GM13977 (cell line): ENCODE measurements at regions not wholly inside any gene's neighbourhood (a gene's known extent, or its start where the extent isn't known, plus 50 kb on each side); places are given as distances from the start of the nearest gene placed in this dataset.

Experiments used
- DNase-seq: peaks from one replicate; pipeline ENCODE4 v3.0.0; 2012; ENCODE audit warnings: low spot score
- in situ Hi-C: fragments of 300-500 bp; cut with MboI; formaldehyde crosslinking; loops from one replicate; pipeline ENCODE4 v1.12.0; 2022; ENCODE audit warnings: low sequenced_read_pairs, low pct_unique_long_range_greater_than_20kb, mixed read lengths, inconsistent platforms; ENCODE audit not compliant: unreplicated experiment
- TF ChIP-seq, protein P1 (sequence below): IDR thresholded peaks from 2 replicates; pipeline ENCODE4 v1.5.1; 2012; ENCODE audit warnings: mild to moderate bottlenecking, control low read depth; ENCODE audit not compliant: insufficient read depth; ENCODE audit errors: extremely low read depth, missing control alignments

DNA sequence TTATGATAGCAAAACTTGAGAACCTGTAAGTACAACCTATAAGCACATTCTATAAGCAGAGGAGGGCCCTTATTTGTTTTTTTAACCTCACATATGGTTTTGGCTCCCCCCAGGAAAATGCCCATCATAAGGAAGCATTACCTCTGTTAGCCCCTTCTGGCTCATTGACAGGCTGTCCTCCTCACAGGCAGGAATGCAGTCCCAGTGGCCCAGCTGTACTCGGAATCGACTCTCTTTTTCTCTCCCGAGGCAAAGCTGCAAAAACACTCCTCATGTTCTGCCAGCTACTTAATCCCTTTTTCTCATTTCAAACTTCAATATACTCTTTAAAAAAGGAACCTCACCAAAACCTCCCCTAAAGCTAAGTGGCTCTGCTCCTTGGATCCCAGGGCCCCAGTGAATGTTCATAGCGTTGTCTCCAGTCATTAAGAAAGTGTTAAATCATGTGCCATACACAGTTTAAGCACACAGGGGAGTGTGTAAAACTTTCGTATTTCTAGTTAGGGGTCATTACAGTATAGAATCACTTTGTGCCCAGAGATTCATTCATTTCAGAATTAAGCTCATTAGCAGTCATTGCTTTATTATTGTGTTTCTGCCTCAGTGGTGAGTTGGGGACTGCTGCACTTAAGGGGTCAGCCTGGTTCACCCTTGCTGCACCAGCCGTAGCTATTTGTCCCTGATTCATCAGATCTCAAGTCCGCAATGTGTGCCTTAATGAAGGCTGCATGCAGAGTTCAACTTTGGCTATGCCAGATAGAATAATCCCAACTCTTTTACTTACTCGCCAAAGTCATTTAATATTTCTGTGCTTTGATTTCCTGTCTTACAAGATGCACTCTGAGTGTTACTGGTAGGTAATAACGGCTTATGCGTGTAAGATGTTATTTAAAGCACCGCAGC is 57.6 kb downstream of the JRKL start:
- TF ChIP-seq, protein P1, sequence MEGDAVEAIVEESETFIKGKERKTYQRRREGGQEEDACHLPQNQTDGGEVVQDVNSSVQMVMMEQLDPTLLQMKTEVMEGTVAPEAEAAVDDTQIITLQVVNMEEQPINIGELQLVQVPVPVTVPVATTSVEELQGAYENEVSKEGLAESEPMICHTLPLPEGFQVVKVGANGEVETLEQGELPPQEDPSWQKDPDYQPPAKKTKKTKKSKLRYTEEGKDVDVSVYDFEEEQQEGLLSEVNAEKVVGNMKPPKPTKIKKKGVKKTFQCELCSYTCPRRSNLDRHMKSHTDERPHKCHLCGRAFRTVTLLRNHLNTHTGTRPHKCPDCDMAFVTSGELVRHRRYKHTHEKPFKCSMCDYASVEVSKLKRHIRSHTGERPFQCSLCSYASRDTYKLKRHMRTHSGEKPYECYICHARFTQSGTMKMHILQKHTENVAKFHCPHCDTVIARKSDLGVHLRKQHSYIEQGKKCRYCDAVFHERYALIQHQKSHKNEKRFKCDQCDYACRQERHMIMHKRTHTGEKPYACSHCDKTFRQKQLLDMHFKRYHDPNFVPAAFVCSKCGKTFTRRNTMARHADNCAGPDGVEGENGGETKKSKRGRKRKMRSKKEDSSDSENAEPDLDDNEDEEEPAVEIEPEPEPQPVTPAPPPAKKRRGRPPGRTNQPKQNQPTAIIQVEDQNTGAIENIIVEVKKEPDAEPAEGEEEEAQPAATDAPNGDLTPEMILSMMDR = no peak
- in situ Hi-C loops = no loop called here
- DNase-seq = no peak

DNA sequence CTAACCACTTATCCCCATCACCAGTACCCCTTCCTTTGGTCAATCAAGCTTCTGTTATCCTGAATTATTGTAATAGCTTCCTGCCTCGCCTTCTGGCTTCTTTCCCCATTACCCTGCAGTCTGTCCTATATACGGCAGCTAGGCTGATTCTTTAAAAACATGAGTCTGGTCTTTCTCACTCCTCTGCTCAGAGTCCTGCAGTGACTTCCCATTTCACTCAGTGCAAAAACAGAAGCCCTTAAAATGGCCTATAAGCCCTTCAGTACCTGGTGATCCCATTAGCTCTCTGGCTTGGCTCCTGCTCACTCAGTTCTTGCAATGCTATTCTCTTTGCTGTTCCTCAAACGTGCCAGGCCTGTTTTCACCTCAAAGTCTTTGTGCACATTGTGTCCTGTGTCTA is 58.4 kb downstream of the JRKL start:
- TF ChIP-seq, protein P1 = no peak
- in situ Hi-C loops = no loop called here
- no peak for DNase-seq

DNA sequence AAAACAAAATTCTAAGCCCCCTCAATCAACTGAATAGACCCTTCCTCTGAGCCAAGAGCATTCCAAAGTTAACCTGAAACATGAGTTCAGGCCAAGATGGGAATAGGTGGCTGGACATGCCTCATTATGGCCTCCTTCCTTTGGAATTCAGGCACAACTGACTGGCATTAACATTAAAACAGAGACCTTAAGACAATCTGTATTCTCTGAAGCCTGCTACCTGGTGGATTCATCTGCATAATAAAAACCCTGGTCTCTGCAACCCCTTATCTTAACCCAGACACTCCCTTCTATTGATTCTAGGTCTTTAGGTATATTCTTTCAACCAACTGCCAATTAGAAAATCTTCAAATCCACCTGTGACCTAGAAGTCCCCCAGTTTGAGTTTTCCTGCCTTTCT is 66.3 kb downstream of the JRKL start:
- TF ChIP-seq, protein P1 = no peak
- DNase-seq = no peak
- in situ Hi-C loops = loop anchor here (25.0 kb wide), 1 partner anchor 681 kb away; no protein-coding TSS in a partner anchor

DNA sequence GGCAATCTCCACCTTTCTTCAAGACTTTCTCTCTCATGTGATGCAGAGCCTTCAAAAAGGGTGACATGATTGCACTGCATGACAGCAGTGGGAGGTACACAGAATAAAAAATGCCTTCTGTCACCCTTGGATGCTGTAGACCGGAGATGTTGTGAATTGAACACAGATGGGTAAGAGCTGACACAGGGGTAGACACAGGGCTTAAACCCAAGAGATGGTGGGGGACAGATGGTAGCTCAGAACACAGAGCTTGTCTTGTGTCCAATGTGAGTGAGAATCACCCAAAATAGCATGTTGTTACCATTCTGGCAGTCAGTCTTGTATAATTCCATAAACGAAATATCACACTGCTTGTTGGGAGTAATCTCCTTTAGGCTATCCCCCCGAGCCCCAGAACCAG is 69.9 kb downstream of the JRKL start:
- TF ChIP-seq, protein P1 = no peak
- in situ Hi-C loops = loop anchor here (25.0 kb wide), 1 partner anchor 678 kb away; no protein-coding TSS in a partner anchor
- DNase-seq = no peak

DNA sequence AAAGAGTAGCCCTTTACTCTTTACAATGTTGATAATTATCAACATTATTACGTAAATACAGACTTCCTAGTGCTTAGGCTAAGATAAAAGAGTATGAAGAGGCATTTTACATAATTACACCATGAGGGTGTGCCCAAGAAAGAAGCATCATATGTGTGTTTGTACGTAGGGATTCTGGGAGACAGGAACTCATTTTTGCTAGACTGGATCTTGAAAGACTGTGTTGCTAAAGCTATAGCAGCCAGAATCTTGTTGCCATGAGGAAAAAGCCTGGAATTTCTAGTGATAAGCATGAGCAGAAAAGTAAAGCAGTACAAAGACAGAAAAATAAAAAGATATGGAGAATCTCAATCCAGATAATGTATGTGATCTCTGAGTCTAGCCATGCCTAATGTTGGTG is 72.1 kb downstream of the JRKL start:
- in situ Hi-C loops = loop anchor here (25.0 kb wide), 1 partner anchor 675 kb away; no protein-coding TSS in a partner anchor
- TF ChIP-seq, protein P1 = no peak
- DNase-seq = no peak

DNA sequence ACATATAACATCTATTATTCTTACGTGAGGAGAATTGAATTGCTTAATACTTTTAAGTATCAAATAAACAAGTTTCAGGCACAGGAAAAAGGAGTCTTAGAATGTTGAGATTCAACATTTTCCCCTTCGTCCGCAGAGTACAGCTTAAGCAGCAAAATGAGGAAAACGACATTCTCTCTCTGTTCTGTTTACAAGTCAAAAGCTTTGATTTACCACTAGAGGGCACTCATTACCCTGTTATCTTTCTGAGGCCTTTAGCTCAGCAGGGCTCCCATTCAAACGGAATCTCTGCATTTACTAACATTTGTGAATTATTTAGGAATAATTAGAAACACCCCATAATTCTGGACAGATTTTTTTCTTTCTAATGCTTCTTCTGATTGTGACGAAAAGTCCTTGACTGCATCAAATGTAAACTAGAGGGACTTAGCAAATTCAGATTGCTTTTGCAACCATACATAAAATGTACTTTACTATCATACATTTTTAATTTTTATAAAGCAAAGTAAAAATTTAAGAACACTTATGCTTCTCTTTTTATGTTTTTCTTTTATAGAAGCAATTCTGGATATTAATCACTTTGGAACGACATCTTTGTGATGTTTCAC is 75.0 kb downstream of the JRKL start:
- in situ Hi-C loops = loop anchor here (25.0 kb wide), 1 partner anchor 672 kb away; no protein-coding TSS in a partner anchor
- TF ChIP-seq, protein P1 = peak; percentile 78
- DNase-seq = peak; percentile 58
